ENCODE measurements at regions not wholly inside any gene's neighbourhood (a gene's known extent, or its start where the extent isn't known, plus 50 kb on each side); places are given as distances from the start of the nearest gene placed in this dataset.

GRCh38 chr14:85084344-85084743 is 445.6 kb upstream of the FLRT2 start:
- no peak for TF ChIP-seq CTCF (IDR thresholded peaks at IDR 0.05; ENCODE audit: borderline replicate concordance, extremely low read depth, low read length, poor library complexity, severe bottlenecking)
- TF ChIP-seq EZH2 (IDR thresholded peaks at IDR 0.05; ENCODE audit: borderline replicate concordance, low read depth, low read length, severe bottlenecking), result no peak

All from DND-41 (cell line).